ENCODE measurements at regions not wholly inside any gene's neighbourhood (a gene's known extent, or its start where the extent isn't known, plus 50 kb on each side); places are given as distances from the start of the nearest gene placed in this dataset.

- WGBS (ENCODE audit: missing lambda C conversion rate), result 44% methylated on average over 13 of the region's 13 CpGs
These were observed 467.2 kb downstream of the MED13L start for GRCh38 chr12:115810122-115810901.

DNA sequence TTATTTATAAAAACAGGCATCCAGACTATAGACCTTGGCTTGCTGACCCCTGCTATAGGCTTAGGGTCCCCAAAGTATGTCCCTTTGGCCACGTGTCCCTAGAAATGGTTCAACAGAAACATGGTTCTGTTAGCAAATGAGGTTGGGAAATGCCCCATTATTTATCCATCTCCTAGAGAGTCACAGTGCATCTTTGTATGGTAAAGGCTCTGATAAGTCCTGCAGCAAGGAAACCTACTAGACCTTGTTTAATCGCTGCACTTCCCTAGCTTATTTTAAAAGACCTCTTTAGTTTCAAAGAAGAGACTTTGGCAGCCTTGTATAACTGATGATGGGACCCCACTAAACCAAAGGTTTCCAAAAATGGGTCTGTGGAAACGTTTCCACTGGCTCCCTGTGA is 471.5 kb downstream of the MED13L start:
- TF ChIP-seq JUNB (IDR thresholded peaks at IDR 0.05) (no peak), NFE2L2 (conservative IDR thresholded peaks at IDR 0.05; ENCODE audit: low read length) (no peak), HOXA7 (CRISPR knock-in tag; IDR thresholded peaks at IDR 0.05) (no peak), SMC3 (IDR thresholded peaks at IDR 0.05) (no peak), EHMT2 (IDR thresholded peaks at IDR 0.05; ENCODE audit: low read depth) (no peak), ZFP36 (IDR thresholded peaks at IDR 0.05; ENCODE audit: borderline replicate concordance, partially characterized antibody) (no peak), HMGXB4 (CRISPR knock-in tag; IDR thresholded peaks at IDR 0.05; ENCODE audit: borderline replicate concordance) (no peak), FOSL2 (IDR thresholded peaks at IDR 0.05) (no peak), FOSL2 (CRISPR knock-in tag; IDR thresholded peaks at IDR 0.05) (no peak), BHLHE40 (IDR thresholded peaks at IDR 0.05; ENCODE audit: low read depth, low read length) (no peak)
- H3K4me3 ChIP-seq, result no peak overlapping the region
- DNase-seq (ENCODE audit: low read depth in 1 of 2, low spot score in 1 of 2) (no peak), FAIRE-seq (no peak), ATAC-seq (no peak)
- POLR2A ChIA-PET, result no interaction called here
- H3K4me2 ChIP-seq, result no peak overlapping the region
- no peaks in the 10 kb centered on the region for H3K9me3 ChIP-seq
- H3K4me1 ChIP-seq, result peaks cover 7% of the 10 kb centered on the region; the same call in 2 of the 3 replicates
- CTCF ChIA-PET, result interaction anchor here (2.1 kb wide), 1 partner anchor 11 kb away, joined by 6 read pairs; no protein-coding TSS in a partner anchor
- WGBS (ENCODE audit: missing lambda C conversion rate), result 21% methylated on average over 3 of the region's 3 CpGs
- no peak overlapping the region for H3K27ac ChIP-seq

More at GRCh38 chr12:115810122-115810901, 467.2 kb downstream of the MED13L start:
- H3K4me1 ChIP-seq, result peaks cover 10% of the 10 kb centered on the region; the same call in 1 of the 3 replicates
- peak overlapping the region in 1 of 2 experiments; percentile 42; a peak in 1 of 6 replicates for H3K27ac ChIP-seq
- H3K9me3 ChIP-seq, result peaks cover 11% of the 10 kb centered on the region; the same call in 2 of the 3 replicates
- 0 out of 3 replicates have a peak overlapping the region, but pooled peaks have one; percentile 13 for H3K4me2 ChIP-seq
- no peak overlapping the region for H3K4me3 ChIP-seq
- ChIA-PET POLR2A (no interaction called here), CTCF (interaction anchor here (1.3 to 1.4 kb wide), 2 partner anchors 9 to 29 kb away, joined by 3 to 4 read pairs; no protein-coding TSS in a partner anchor)
- TF ChIP-seq NR3C1 (IDR thresholded peaks at IDR 0.05) (no peak), MAFK (IDR thresholded peaks at IDR 0.05; ENCODE audit: partially characterized antibody) (peak; percentile 1)
- DNase-seq (ENCODE audit: low read depth in 1 of 2, low spot score in 1 of 2) (no peak), ATAC-seq (no peak), FAIRE-seq (no peak)

DNA sequence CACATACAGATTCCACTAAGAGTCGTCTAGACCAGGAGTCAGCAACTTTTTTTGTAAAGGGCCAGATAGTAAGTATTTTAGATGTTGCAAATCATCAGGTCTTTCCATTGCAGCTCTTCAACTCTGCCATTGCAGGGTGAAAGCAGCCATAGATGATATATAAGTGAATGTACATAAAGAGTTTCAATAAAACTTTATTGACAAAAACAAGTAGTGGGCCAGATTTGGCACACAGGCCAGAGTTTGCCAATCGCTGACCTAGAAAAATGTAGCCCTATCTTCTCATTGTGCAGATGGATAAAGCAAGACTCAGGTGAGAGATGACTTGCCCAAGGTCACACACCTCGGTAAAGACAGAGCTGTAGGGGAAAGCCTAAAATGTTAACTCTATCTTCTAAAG is 474.7 kb downstream of the MED13L start:
- Histone ChIP-seq H3K4me2 (no peak overlapping the region), H3K4me3 (no peak overlapping the region), H3K4me1 (no peaks in the 10 kb centered on the region; the same call in 2 of the 3 replicates), H3K9me3 (no peaks in the 10 kb centered on the region), H3K27ac (no peak overlapping the region)
- ChIA-PET CTCF (interaction anchor here (1.7 kb wide), 1 partner anchor 10 kb away, joined by 10 read pairs; no protein-coding TSS in a partner anchor), POLR2A (no interaction called here)
- TF ChIP-seq E2F6 (IDR thresholded peaks at IDR 0.05; ENCODE audit: borderline replicate concordance, low read depth), result no peak
- no peak for TF ChIP-seq ZNF302 (CRISPR knock-in tag; IDR thresholded peaks at IDR 0.05)
- TF ChIP-seq HMGXB4 (CRISPR knock-in tag; IDR thresholded peaks at IDR 0.05; ENCODE audit: borderline replicate concordance), result no peak
- no peak for TF ChIP-seq ZC3H11A (IDR thresholded peaks at IDR 0.05)
- no peak for TF ChIP-seq MAZ (IDR thresholded peaks at IDR 0.05; ENCODE audit: borderline replicate concordance, low read depth, low read length)
- no peak for ATAC-seq
- no peak for FAIRE-seq
- WGBS (ENCODE audit: missing lambda C conversion rate), result 46% methylated on average over 3 of the region's 3 CpGs
- DNase-seq (ENCODE audit: low read depth in 1 of 2, low spot score in 1 of 2), result no peak

All from A549 (cell line).